Panc1 (cell line): ENCODE measurements at regions not wholly inside any gene's neighbourhood (a gene's known extent, or its start where the extent isn't known, plus 50 kb on each side); places are given as distances from the start of the nearest gene placed in this dataset.

Experiments
- ATAC-seq: fragments of 200-7000 bp; cut with Tn5 transposase; 2 replicates; pipeline ENCODE4 v1.9.1; 2020; ENCODE audit warnings: mild to moderate bottlenecking, moderate library complexity
- BruUV-seq: library from RNA; stranded (reverse); fragments of 400-500 nt; replicated peaks from 2 replicates; lab custom pipeline; 2021; lab: Mats Ljungman, UMichigan
- CTCF ChIA-PET: fragments of 300-600 bp; sonication (Branson Sonifier 250); formaldehyde crosslinking; loops from one replicate; lab custom pipeline; 2022; ENCODE audit warnings: antibody characterized with exemption; lab: Charles Lee
- POLR2A ChIA-PET: fragments of 300-600 bp; sonication (Branson Sonifier 250); formaldehyde crosslinking; loops from one replicate; lab custom pipeline; 2022; ENCODE audit warnings: antibody characterized with exemption; lab: Charles Lee
- DNase-seq: peaks from one replicate; pipeline ENCODE4 v3.0.0-alpha.2; 2010; ENCODE audit warnings: low read depth, low spot score
- H3K27ac ChIP-seq: 2 replicates; pipeline ENCODE4 v1.5.1; 2011; ENCODE audit warnings: mild to moderate bottlenecking, low read length, inconsistent platforms
- H3K27me3 ChIP-seq: fragments of 200-500 bp; sonication (Bioruptor generic); 2 replicates; pipeline ENCODE4 v1.6.0; 2014; ENCODE audit warnings: low read length, inconsistent platforms; ENCODE audit not compliant: control insufficient read depth, insufficient read depth
- H3K36me3 ChIP-seq: fragments of 200-500 bp; sonication (Bioruptor generic); 2 replicates; pipeline ENCODE4 v1.5.1; 2014; ENCODE audit warnings: inconsistent platforms, mild to moderate bottlenecking, low read length, moderate library complexity; ENCODE audit not compliant: control insufficient read depth, insufficient read depth
- H3K4me1 ChIP-seq: 2 replicates; pipeline ENCODE4 v1.5.1; 2011; ENCODE audit warnings: inconsistent platforms, mild to moderate bottlenecking, low read length, moderate library complexity; ENCODE audit not compliant: control insufficient read depth, insufficient read depth
- H3K4me3 ChIP-seq, 2 experiments: 2 replicates each; pipeline ENCODE4 v1.5.1; 2011 to 2012; ENCODE audit warnings: low read depth in 2 of 2, low read length in 2 of 2, mild to moderate bottlenecking in 2 of 2, inconsistent platforms in 1 of 2, moderate library complexity in 1 of 2
- H3K9me3 ChIP-seq: fragments of 200-500 bp; sonication (Bioruptor generic); 2 replicates; pipeline ENCODE4 v1.5.1; 2014; ENCODE audit warnings: low read depth, mild to moderate bottlenecking, inconsistent platforms, low read length, moderate library complexity; ENCODE audit not compliant: control insufficient read depth, insufficient read depth
- CTCF ChIP-seq: fragments of 450-650 bp; IDR thresholded peaks from 2 replicates; pipeline ENCODE4 v1.5.1; 2017; ENCODE audit warnings: mild to moderate bottlenecking
- POLR2AphosphoS5 ChIP-seq: IDR thresholded peaks from 2 replicates; pipeline ENCODE4 v1.6.1; 2012; ENCODE audit warnings: mild to moderate bottlenecking, low read depth, low read length, moderate library complexity
- REST ChIP-seq, 2 experiments: IDR thresholded peaks; 2 replicates each; pipeline ENCODE4 v1.6.1; 2011 to 2012; ENCODE audit warnings: low read depth in 2 of 2, control low read depth in 1 of 2, low read length in 1 of 2, mild to moderate bottlenecking in 1 of 2, moderate library complexity in 1 of 2; ENCODE audit not compliant: insufficient read depth in 1 of 2
- SIN3A ChIP-seq: IDR thresholded peaks from 2 replicates; pipeline ENCODE4 v1.6.1; 2012; ENCODE audit warnings: low read depth, mild to moderate bottlenecking, low read length, moderate library complexity, borderline replicate concordance; ENCODE audit not compliant: insufficient read depth
- TCF7L2 ChIP-seq: IDR thresholded peaks from 2 replicates; pipeline ENCODE4 v1.6.1; 2011; ENCODE audit warnings: mild to moderate bottlenecking, low read depth, low read length, inconsistent platforms
- in situ Hi-C: cut with HindIII; loops from 2 replicates; pipeline ENCODE4 v1.10.0; 2016; ENCODE audit warnings: low sequenced_read_pairs, low pct_unique_long_range_greater_than_20kb
- intact Hi-C: fragments of 100-400 bp; cut with micrococcal nuclease; formaldehyde crosslinking; loops from one replicate; pipeline ENCODE4 v1.10.0; 2022; ENCODE audit not compliant: unreplicated experiment

- Histone ChIP-seq H3K4me3 (no peak overlapping the region), H3K4me1 (no peaks in the 10 kb centered on the region), H3K27ac (no peak overlapping the region), H3K36me3 (no peaks in the 10 kb centered on the region), H3K27me3 (no peaks in the 10 kb centered on the region), H3K9me3 (no peaks in the 10 kb centered on the region)
- ATAC-seq (no peak), DNase-seq (no peak)
- POLR2A ChIA-PET: no interaction called here
- no TSS peak for BruUV-seq
- in situ Hi-C loops: no loop called here
- intact Hi-C loops: no loop called here
- CTCF ChIA-PET: no interaction called here
- TF ChIP-seq TCF7L2 (no peak), POLR2AphosphoS5 (no peak), CTCF (no peak), SIN3A (no peak), REST (IDR thresholded peaks at IDR 0.05; ENCODE audit: insufficient read depth in 1 of 2, low read depth in 2 of 2, low read length in 1 of 2) (no peak)
Observed at GRCh38 chr13:103815619-103816018, 749.4 kb upstream of the SLC10A2 start.

GRCh38 chr13:103812971-103813370 lies 746.8 kb upstream of the SLC10A2 start:
- CTCF ChIA-PET: no interaction called here
- no peaks in the 10 kb centered on the region for H3K9me3 ChIP-seq
- TF ChIP-seq SIN3A (no peak), TCF7L2 (no peak), REST (IDR thresholded peaks at IDR 0.05; ENCODE audit: insufficient read depth in 1 of 2, low read depth in 2 of 2, low read length in 1 of 2) (no peak), CTCF (no peak), POLR2AphosphoS5 (no peak)
- in situ Hi-C loops: no loop called here
- ATAC-seq (no peak), DNase-seq (no peak)
- no peaks in the 10 kb centered on the region for H3K27me3 ChIP-seq
- no peaks in the 10 kb centered on the region for H3K4me1 ChIP-seq
- no peaks in the 10 kb centered on the region for H3K36me3 ChIP-seq
- intact Hi-C loops: no loop called here
- H3K27ac ChIP-seq: no peak overlapping the region
- no peak overlapping the region for H3K4me3 ChIP-seq
- BruUV-seq: no TSS peak
- POLR2A ChIA-PET: no interaction called here
